ENCODE measurements at regions not wholly inside any gene's neighbourhood (a gene's known extent, or its start where the extent isn't known, plus 50 kb on each side); places are given as distances from the start of the nearest gene placed in this dataset.

GRCh38 chr1:203969846-203970245, 103.1 kb upstream of the SOX13 start:
- ChIA-PET POLR2A (no interaction called here), CTCF (no interaction called here)
- no peak for DNase-seq (ENCODE audit: extremely low spot score)
- TF ChIP-seq FOXK2 (IDR thresholded peaks at IDR 0.05), result no peak
- no peak for TF ChIP-seq SP1 (IDR thresholded peaks at IDR 0.05)
- TF ChIP-seq HDGF (IDR thresholded peaks at IDR 0.05; ENCODE audit: borderline replicate concordance), result no peak
- no peak for TF ChIP-seq LEF1 (IDR thresholded peaks at IDR 0.05; ENCODE audit: borderline replicate concordance)

DNA sequence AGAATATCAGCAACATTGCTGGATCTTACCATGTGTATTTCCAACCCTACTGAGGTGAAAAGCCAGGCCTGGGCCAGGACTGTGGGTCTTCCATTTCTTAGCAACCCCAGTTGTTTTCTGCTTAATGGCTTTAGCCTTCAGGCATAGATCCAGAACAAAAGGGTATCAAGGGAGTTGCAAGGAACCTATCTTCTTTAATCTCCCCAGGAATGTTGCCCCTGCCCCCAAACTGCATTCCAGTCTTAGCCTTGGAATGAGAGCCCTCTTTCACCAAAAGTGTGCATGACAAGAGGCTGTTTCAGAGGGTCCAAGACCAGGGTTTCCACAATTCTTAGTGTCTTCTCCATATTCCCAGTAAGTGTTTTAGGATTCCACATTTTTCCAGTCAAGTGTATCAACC, 87.9 kb upstream of the SOX13 start:
- ChIA-PET CTCF (interaction anchor here (0.6 kb wide), 1 partner anchor 121 kb away, joined by 3 read pairs; no protein-coding TSS in a partner anchor), POLR2A (no interaction called here)
- DNase-seq (ENCODE audit: extremely low spot score), result no peak
- no peak for TF ChIP-seq SUZ12 (IDR thresholded peaks at IDR 0.05)

DNA sequence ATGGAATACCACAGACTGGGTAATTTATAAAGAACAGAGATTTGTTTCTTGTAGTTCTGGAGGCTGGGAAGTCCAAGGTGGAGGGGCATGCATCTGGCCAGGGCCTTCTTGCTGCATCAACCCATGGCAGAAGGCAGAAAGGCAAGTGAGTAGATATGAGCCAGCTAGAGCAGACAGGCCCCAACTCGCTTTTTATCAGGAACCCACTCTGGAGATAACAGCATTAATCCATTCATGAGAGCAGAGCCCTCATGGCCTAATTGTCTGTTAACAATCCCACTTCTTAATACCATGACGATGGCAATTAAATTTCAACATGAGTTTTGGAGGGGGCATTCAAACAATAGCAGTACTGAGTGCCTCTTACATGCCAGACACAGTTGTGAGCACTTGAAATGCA, 87.2 kb upstream of the SOX13 start:
- POLR2A ChIA-PET, result no interaction called here
- no peak for DNase-seq (ENCODE audit: extremely low spot score)
- TF ChIP-seq SUZ12 (IDR thresholded peaks at IDR 0.05) (no peak), NFRKB (IDR thresholded peaks at IDR 0.05) (no peak), FOXA1 (IDR thresholded peaks at IDR 0.05) (no peak), CTBP1 (IDR thresholded peaks at IDR 0.05; ENCODE audit: borderline replicate concordance) (no peak), SP1 (IDR thresholded peaks at IDR 0.05) (no peak), TARDBP (IDR thresholded peaks at IDR 0.05) (no peak), ARNT (IDR thresholded peaks at IDR 0.05) (no peak), FOXM1 (IDR thresholded peaks at IDR 0.05; ENCODE audit: borderline replicate concordance) (no peak), FOXK2 (IDR thresholded peaks at IDR 0.05) (no peak), HDGF (IDR thresholded peaks at IDR 0.05; ENCODE audit: borderline replicate concordance) (no peak), ZNF384 (IDR thresholded peaks at IDR 0.05) (no peak), BHLHE40 (IDR thresholded peaks at IDR 0.05; ENCODE audit: borderline replicate concordance) (no peak), L3MBTL2 (conservative IDR thresholded peaks at IDR 0.05) (no peak), ELF4 (IDR thresholded peaks at IDR 0.05) (no peak), LEF1 (IDR thresholded peaks at IDR 0.05; ENCODE audit: borderline replicate concordance) (no peak)
- TF ChIP-seq, protein P1, sequence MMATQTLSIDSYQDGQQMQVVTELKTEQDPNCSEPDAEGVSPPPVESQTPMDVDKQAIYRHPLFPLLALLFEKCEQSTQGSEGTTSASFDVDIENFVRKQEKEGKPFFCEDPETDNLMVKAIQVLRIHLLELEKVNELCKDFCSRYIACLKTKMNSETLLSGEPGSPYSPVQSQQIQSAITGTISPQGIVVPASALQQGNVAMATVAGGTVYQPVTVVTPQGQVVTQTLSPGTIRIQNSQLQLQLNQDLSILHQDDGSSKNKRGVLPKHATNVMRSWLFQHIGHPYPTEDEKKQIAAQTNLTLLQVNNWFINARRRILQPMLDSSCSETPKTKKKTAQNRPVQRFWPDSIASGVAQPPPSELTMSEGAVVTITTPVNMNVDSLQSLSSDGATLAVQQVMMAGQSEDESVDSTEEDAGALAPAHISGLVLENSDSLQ (IDR thresholded peaks at IDR 0.05), result no peak
- CTCF ChIA-PET, result no interaction called here

DNA sequence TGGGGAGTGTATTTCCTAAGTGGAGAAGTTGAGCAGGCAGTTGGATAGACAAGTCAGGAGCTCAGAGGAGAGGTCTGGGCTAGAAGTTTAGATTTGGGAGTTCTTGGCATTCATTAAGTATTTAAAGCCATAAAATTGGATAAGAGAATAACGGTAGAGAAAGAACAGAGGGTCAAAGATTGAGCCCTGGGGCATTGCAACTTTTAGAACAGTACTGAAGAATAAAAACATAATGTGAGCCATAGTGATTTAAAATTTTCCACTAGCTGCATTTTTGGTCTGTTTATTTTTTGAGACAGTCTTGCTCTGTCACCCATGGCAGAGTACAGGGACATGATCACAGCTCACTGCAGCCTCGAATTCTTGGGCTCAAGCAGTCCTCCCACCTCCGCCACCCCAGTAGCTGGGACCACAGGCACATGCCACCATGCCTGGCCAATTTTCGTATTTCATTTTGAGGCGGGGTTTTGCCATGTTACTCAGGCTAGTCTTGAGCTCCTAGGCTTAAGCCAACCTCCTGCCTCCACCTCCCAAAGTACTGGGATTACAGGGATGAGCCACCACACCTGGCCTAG, 85.9 kb upstream of the SOX13 start:
- TF ChIP-seq FOXK2 (IDR thresholded peaks at IDR 0.05) (no peak), SUZ12 (IDR thresholded peaks at IDR 0.05) (no peak), ELF4 (IDR thresholded peaks at IDR 0.05) (no peak), TARDBP (IDR thresholded peaks at IDR 0.05) (no peak), NFRKB (IDR thresholded peaks at IDR 0.05) (no peak), HDGF (IDR thresholded peaks at IDR 0.05; ENCODE audit: borderline replicate concordance) (no peak), ARNT (IDR thresholded peaks at IDR 0.05) (no peak), L3MBTL2 (conservative IDR thresholded peaks at IDR 0.05) (no peak), ZNF384 (IDR thresholded peaks at IDR 0.05) (no peak), BHLHE40 (IDR thresholded peaks at IDR 0.05; ENCODE audit: borderline replicate concordance) (no peak), FOXM1 (IDR thresholded peaks at IDR 0.05; ENCODE audit: borderline replicate concordance) (no peak)
- TF ChIP-seq, protein P1 (IDR thresholded peaks at IDR 0.05), result no peak
- DNase-seq (ENCODE audit: extremely low spot score), result no peak
- ChIA-PET POLR2A (no interaction called here), CTCF (interaction anchor here (0.6 kb wide), 1 partner anchor 171 kb away, joined by 3 read pairs; no protein-coding TSS in a partner anchor)

GRCh38 chr1:203990118-203990517, 82.8 kb upstream of the SOX13 start:
- POLR2A ChIA-PET, result no interaction called here
- CTCF ChIA-PET, result no interaction called here
- DNase-seq (ENCODE audit: extremely low spot score), result no peak
- TF ChIP-seq NFRKB (IDR thresholded peaks at IDR 0.05), result no peak
- TF ChIP-seq FOXA1 (IDR thresholded peaks at IDR 0.05), result no peak
- TF ChIP-seq CTBP1 (IDR thresholded peaks at IDR 0.05; ENCODE audit: borderline replicate concordance), result no peak
- no peak for TF ChIP-seq ARNT (IDR thresholded peaks at IDR 0.05)
- TF ChIP-seq BHLHE40 (IDR thresholded peaks at IDR 0.05; ENCODE audit: borderline replicate concordance), result no peak
- no peak for TF ChIP-seq FOXK2 (IDR thresholded peaks at IDR 0.05)
- no peak for TF ChIP-seq SP1 (IDR thresholded peaks at IDR 0.05)
- TF ChIP-seq, protein P1 (IDR thresholded peaks at IDR 0.05), result no peak
- TF ChIP-seq ZNF384 (IDR thresholded peaks at IDR 0.05), result no peak
- no peak for TF ChIP-seq SUZ12 (IDR thresholded peaks at IDR 0.05)
- TF ChIP-seq FOXM1 (IDR thresholded peaks at IDR 0.05; ENCODE audit: borderline replicate concordance), result no peak
- TF ChIP-seq HDGF (IDR thresholded peaks at IDR 0.05; ENCODE audit: borderline replicate concordance), result no peak

DNA sequence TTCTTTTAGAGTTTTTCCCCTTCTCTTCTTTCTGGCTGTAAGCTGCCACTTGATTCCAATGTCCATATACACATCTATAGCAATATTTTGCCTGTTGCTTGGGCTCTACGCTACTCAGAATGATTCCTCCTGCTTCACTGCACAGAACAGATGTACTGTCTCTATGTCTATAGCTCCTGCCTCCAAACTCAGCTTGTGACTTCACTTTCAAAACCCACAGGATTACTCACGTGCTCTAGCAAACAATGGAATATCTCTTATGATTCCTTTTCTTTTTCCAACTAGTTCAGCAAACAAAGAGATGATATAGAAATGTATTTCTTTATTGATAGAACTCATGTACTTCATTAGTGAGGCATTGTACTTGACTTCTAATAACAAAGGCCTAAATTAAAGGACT, 80.5 kb upstream of the SOX13 start:
- CTCF ChIA-PET, result no interaction called here
- POLR2A ChIA-PET, result no interaction called here
- DNase-seq (ENCODE audit: extremely low spot score), result no peak
- TF ChIP-seq ZNF384 (IDR thresholded peaks at IDR 0.05), result no peak

- no peak for TF ChIP-seq ZNF384 (IDR thresholded peaks at IDR 0.05)
- no peak for TF ChIP-seq HDGF (IDR thresholded peaks at IDR 0.05; ENCODE audit: borderline replicate concordance)
- TF ChIP-seq SP1 (IDR thresholded peaks at IDR 0.05), result no peak
- no peak for TF ChIP-seq ARNT (IDR thresholded peaks at IDR 0.05)
- no peak for TF ChIP-seq TARDBP (IDR thresholded peaks at IDR 0.05)
- TF ChIP-seq BHLHE40 (IDR thresholded peaks at IDR 0.05; ENCODE audit: borderline replicate concordance), result no peak
- TF ChIP-seq FOXA1 (IDR thresholded peaks at IDR 0.05), result no peak
- no peak for TF ChIP-seq L3MBTL2 (conservative IDR thresholded peaks at IDR 0.05)
- no peak for TF ChIP-seq SUZ12 (IDR thresholded peaks at IDR 0.05)
- no peak for TF ChIP-seq NFRKB (IDR thresholded peaks at IDR 0.05)
- no peak for TF ChIP-seq LEF1 (IDR thresholded peaks at IDR 0.05; ENCODE audit: borderline replicate concordance)
- no peak for TF ChIP-seq ELF4 (IDR thresholded peaks at IDR 0.05)
- TF ChIP-seq, protein P1 (IDR thresholded peaks at IDR 0.05), result no peak
- no peak for TF ChIP-seq CTBP1 (IDR thresholded peaks at IDR 0.05; ENCODE audit: borderline replicate concordance)
- no peak for TF ChIP-seq FOXM1 (IDR thresholded peaks at IDR 0.05; ENCODE audit: borderline replicate concordance)
- TF ChIP-seq FOXK2 (IDR thresholded peaks at IDR 0.05), result no peak
- CTCF ChIA-PET, result interaction anchor here (0.6 kb wide), 1 partner anchor 136 kb away, joined by 4 read pairs; no protein-coding TSS in a partner anchor
- DNase-seq (ENCODE audit: extremely low spot score), result no peak
- POLR2A ChIA-PET, result no interaction called here
Measured at GRCh38 chr1:203993256-203993655, 79.7 kb upstream of the SOX13 start.

Measured in HEK293T (cell line).